Stimulated activated CD4-positive, alpha-beta T cell treated with anti-CD3 and anti-CD28 coated beads, Interleukin-15, amount 100 ng/mL, for 24 hours (primary cell): ENCODE measurements at regions not wholly inside any gene's neighbourhood (a gene's known extent, or its start where the extent isn't known, plus 50 kb on each side); places are given as distances from the start of the nearest gene placed in this dataset.
"Not testable (repeated sequence)": the region's sequence is repeated elsewhere in the genome, so short reads cannot be mapped to it uniquely, and the experiment has no call there.

Source experiments
- DNase-seq: peaks from one replicate; pipeline ENCODE4 v3.0.0-alpha.2; 2020

DNA sequence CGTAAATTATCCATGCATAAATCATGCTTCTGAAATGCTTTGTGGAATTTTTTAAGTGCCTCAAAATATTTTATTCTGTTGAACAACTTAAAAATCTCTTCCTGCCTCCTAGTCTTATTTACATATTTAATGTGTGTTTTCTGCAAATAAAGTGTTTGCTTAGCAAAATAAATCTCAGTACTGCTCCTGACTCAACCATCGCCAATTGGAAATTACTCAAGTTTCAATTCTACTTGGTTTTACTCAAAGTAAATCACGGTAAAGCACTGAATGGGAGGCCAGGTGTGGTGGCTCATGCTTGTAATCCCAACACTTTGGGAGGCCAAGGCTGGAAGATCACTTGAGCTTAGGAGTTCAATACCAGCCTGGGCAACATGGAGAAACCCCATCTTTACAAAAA is 152.2 kb upstream of the NR5A2 start:
- no peak for DNase-seq

GRCh38 chr1:199875856-199876255 is 151.7 kb upstream of the NR5A2 start:
- no peak for DNase-seq

DNA sequence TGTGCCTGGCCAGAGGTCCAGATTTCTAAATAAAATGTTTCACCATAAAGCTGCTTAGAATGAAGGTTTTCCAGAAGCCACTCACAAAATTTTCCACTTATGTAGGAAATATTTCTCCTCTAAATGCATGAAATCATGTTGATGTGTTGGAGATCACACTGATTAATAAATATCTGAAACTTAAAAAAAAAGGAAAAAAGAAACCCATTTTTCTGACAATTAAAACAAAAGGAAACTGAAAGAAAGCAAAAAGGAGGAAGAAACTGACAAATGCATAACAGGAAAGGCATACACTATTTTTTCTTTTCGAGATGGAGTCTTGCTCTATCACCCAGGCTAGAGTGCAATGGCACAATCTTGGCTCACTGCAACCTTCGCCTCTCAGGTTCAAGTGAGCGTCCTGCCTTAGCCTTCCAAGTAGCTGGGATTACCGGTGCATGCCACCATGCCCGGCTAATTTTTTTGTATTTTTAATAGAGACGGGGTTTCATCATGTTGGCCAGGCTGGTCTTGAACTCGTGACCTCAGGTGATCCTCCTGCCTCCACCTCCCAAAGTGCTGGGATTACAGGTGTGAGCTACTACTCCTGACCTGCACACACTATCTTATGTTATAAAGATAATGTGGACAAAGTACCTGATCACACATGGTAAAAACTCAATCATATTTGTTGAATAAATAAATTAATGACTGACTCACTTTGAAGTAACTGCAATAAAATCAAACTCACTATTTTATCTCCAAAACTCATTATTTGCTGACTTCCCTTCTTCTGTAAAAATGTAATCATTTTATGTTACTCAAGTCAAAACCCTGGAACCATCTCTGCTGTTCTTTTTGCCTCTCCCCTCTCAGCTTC is 149.8 kb upstream of the NR5A2 start:
- DNase-seq, result no peak

- no peak for DNase-seq
These were observed 148.7 kb upstream of the NR5A2 start for GRCh38 chr1:199878823-199879222.

- no peak for DNase-seq
These were observed 128.9 kb upstream of the NR5A2 start for GRCh38 chr1:199898654-199899053.

DNA sequence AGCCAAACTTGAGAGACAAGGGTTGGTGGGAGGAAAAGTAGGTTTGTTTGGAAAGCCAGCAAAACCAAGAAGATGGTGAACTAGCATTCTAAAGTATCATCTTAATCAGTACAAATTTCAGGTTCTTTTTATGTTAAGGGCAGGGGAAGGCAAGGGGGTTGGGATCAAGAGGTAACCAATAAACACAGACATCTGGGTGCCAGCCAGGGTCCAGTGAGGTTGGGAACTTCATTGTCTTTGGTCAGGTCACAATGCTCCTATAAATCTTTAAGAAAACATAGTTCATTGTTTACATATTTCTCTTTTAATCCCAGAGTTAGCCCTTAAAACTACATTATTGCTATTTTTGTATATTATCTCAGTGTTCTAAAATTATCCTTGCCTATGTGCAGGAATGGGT is 126.2 kb upstream of the NR5A2 start:
- no peak for DNase-seq

DNA sequence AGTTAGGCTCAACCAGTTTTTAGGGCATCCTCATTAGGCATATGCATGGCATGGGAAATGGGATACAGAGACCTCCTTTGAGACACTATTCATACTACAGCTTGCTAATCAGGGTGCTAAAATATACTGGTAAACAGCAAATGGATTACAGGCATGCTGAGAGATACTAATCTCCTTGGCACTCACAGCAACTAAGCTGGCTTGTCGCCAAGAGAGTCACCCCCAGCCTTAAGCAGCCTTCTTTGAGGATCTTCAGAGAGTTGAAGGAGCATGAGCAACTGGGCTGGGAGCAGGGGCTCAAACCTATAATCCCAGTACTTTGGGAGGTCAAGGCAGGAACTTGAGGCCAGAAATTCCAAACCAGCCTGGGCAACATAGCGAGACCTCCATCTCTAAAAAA is 120.1 kb upstream of the NR5A2 start:
- DNase-seq, result no peak

- no peak for DNase-seq
These were observed 118.4 kb upstream of the NR5A2 start for GRCh38 chr1:199909137-199909536.

GRCh38 chr1:199913318-199913717 is 114.2 kb upstream of the NR5A2 start:
- DNase-seq, result no peak

DNA sequence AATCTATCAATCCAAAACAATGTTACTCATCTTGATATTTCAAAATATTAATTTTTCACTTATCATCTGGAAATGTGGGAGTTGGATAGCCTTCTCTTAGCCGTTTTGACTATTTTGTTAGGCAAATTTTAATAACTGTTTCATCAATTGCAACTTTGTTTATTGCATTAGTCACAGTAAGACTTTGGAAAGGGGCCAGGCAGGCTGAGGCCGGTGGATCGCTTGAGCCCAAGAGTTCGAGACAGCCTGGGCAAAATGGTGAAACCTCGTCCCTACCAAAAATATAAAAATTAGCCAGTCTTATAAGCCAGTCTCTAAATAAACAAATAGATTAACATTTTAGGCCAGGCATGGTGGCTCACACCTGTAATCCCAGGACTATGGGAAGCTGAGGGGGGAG is 113.0 kb upstream of the NR5A2 start:
- DNase-seq, result no peak

DNA sequence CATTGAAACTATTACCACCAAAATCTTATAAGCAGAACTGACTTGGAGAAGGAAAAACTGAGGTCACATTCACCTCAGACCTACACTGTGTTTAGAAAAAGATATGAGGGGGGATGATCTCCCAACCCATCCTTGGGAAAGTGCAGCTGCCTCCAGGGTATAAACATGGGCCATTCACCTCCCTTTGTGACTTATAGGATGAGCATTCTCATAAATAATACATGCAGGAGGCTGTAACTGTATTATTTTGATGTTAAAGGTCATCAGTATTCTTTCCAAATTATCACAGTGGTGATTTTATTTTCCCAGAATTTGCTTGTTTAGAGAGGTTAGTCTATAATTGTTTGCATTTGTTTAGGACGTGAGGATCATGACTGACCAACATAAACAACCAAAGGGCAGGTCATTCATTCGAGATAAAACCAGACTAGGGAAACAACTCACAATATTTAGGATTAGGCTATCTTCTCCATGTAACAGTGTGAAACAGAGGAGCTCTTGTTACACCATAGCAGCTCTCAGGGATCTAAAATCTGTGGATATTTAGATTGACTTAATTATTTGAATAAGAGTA is 109.2 kb upstream of the NR5A2 start:
- DNase-seq, result no peak

- no peak for DNase-seq
These were observed 106.9 kb upstream of the NR5A2 start for GRCh38 chr1:199920635-199921034.

DNA sequence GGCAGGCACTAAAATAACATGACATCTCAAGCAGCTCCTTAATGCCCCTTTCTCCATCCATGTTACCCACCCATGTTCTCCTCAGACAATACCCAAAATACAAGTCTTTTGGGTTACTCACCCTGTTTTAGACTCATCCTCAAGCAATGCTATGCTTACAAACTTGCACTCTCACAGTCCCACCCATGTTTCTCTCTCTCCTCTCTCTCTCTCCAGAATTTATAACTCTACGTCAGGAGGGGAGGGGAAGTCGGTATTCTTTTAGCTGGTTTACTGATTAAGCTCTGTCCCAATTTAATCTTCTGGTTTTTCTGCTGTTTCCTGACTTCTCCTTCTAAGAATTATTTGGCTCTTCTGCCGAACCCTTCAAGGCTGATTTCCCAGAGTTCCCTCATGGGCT is 98.0 kb upstream of the NR5A2 start:
- DNase-seq, result no peak

DNA sequence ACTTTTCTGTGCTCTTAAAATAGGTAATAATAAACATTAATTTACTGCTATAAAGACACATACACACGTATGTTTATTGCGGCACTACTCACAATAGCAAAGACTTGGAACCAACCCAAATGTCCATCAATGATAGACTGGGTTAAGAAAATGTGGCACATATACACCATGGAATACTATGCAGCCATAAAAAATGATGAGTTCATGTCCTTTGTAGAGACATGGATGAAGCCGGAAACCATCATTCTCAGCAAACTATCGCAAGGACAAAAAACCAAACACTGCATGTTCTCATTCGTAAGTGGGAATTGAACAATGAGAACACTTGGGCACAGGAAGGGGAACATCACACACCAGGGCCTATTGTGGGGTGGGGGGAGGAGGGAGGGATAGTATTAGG is 97.4 kb upstream of the NR5A2 start:
- DNase-seq, result not testable (repeated sequence)

- no peak for DNase-seq
These were observed 95.7 kb upstream of the NR5A2 start for GRCh38 chr1:199931666-199932377.

GRCh38 chr1:199932462-199932861 is 95.0 kb upstream of the NR5A2 start:
- no peak for DNase-seq

DNA sequence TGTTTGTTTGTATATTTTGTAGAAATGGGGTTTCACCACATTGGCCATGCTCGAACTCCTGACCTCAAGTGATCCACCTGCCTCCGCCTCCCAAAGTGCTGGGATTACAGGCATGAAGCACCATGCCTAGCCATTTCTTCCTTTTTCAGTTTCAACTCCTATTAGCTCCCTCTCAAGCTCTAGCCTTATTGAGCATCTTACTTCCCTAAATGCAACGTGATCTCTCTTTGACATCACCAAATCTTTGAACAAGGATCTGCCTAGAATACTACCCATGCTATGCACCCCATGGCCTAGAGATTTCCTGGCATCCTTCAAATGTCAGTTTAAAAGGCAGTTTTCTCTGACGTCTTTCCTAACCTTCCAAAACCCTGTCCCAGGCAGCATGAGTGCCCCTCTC is 91.1 kb upstream of the NR5A2 start:
- DNase-seq, result no peak

DNA sequence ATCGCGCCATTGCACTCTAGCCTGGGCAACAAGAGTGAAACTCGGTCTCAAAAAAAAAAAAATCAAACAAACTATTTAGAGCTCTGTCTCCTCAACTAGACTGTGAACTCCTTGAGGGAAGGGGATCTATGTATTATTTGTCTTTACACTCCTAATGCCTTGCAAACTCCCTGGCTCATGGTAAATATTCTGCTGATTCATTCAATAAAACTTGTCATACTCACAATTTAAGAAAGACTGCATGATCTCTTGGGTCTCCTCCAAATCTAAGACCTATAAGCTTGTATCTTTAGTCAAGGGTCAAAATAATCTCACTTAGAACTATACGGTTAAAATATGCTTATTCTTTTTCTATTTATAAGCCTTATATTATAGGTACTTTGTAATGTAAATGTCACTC is 90.3 kb upstream of the NR5A2 start:
- DNase-seq, result no peak

- DNase-seq, result no peak
These were observed 89.8 kb upstream of the NR5A2 start for GRCh38 chr1:199937661-199938060.

DNA sequence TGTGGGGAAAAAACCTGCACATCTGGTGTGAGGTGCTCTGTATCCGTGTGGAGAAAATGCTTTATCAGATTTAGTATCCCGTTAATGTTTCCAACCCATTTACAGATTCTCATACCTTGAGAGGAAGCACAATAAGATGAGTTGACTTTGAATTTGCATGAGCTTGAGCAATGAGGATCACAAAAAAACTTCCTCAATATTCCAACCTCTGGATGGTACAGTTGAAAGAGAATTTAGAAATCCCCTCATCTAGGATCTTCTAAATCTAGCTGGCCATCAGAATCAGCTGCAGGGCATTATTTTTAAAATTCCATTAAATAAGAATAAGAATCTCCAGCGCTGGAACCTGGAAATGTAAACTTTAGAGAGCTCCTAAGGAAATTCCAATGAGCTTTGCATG is 82.5 kb upstream of the NR5A2 start:
- DNase-seq, result no peak

GRCh38 chr1:199945591-199945990 is 81.9 kb upstream of the NR5A2 start:
- no peak for DNase-seq

DNA sequence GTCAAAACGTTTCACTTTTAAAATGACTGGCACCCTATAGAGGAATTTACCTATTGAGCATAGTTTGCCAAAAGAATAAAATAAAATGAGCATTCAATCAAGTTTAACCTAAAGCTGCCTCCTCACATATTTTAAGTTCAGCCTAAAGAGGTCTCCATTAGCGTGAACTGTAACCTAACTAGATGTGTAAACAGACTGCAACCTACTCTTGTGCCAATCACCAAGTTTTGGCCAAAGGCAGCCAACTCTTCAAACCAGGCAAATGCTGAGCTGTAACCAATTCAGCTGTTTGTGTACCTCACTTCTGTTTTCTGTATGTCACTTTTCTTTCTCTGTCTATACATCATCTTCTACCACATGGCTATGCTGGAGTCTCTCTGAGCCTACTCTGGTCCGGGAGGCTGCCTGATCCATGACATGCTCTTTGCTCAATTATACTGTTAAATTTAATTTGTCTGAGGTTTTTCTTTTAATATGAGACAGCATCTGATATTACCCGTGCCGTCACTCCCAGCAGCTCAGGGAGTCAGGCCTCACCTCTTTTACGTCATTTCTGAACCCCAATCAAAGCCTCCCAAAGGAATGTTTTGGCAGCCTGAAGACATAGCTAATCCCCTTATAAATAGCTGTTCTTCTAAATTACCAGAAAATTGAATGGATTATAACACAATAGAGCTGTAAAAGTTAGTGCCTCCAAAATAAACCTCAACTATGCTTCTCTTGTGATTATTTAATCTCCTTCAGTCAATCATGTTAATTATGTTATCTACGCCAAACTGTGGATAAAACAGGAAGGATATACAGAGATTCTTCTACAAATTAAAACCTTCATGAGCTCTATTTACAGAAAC is 81.0 kb upstream of the NR5A2 start:
- DNase-seq, result no peak

DNA sequence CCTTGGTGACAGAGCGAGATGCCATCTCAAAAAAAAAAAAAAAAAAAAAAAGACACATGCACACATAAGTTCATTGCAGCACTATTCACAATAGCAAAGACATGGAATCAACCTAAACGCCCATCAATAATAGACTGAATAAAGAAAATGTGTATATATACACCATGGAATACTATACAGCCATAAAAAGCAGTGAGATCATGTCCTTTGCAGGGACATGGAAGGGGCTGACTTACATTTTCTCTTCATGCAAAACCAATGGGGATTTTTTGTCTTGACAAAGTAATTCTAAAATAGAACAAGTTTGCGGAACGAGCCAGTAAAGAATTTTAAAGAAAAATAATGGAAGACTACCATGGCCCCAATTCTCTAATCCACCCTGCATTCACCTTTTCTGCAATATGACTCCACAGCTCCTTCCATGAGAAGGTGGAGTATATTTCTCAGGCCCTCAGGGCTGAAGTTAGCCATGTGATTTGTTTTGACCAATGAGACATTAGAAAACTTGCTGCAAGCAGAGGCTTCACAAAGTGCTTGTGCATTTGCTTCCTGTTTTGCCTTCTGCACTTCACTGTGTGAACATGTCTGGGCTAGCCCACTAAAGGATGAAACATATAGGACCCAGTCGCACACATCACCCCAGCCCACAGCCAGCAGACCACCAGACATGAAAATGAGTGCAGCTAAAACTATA is 78.8 kb upstream of the NR5A2 start:
- DNase-seq, result no peak
